Upper lobe of right lung (tissue), 1 donor: ENCODE measurements at regions not wholly inside any gene's neighbourhood (a gene's known extent, or its start where the extent isn't known, plus 50 kb on each side); places are given as distances from the start of the nearest gene placed in this dataset.

Source experiments
- ATAC-seq: fragments of 200-7000 bp; cut with Tn5 transposase; one replicate; pipeline ENCODE4 v1.9.1; 2020; ENCODE audit warnings: mild to moderate bottlenecking, moderate library complexity
- DNase-seq: peaks from one replicate; pipeline ENCODE4 v3.0.0-alpha.2; 2020
- H3K27ac ChIP-seq: fragments of 200-600 bp; one replicate; pipeline ENCODE4 v1.8.0; 2022
- H3K27me3 ChIP-seq: fragments of 200-600 bp; one replicate; pipeline ENCODE4 v1.8.0; 2022; ENCODE audit warnings: mild to moderate bottlenecking
- H3K36me3 ChIP-seq: fragments of 200-600 bp; one replicate; pipeline ENCODE4 v1.8.0; 2022
- H3K4me1 ChIP-seq: fragments of 200-600 bp; one replicate; pipeline ENCODE4 v1.8.0; 2022
- H3K4me3 ChIP-seq: fragments of 200-600 bp; one replicate; pipeline ENCODE4 v1.8.0; 2022; ENCODE audit warnings: mild to moderate bottlenecking
- H3K9me3 ChIP-seq: fragments of 200-600 bp; one replicate; pipeline ENCODE4 v1.8.0; 2022
- intact Hi-C: fragments of 100-400 bp; cut with DNase I; formaldehyde crosslinking; loops from one replicate; pipeline ENCODE4 v1.11.0; 2022
- TF ChIP-seq, protein P1 (sequence below): fragments of 200-600 bp; IDR thresholded peaks from one replicate; pipeline ENCODE4 v1.8.0; 2022; ENCODE audit warnings: antibody characterized with exemption
- donor health status: DM: no; HTN: yes; CAD: no; lungs with severe emphysema.

DNA sequence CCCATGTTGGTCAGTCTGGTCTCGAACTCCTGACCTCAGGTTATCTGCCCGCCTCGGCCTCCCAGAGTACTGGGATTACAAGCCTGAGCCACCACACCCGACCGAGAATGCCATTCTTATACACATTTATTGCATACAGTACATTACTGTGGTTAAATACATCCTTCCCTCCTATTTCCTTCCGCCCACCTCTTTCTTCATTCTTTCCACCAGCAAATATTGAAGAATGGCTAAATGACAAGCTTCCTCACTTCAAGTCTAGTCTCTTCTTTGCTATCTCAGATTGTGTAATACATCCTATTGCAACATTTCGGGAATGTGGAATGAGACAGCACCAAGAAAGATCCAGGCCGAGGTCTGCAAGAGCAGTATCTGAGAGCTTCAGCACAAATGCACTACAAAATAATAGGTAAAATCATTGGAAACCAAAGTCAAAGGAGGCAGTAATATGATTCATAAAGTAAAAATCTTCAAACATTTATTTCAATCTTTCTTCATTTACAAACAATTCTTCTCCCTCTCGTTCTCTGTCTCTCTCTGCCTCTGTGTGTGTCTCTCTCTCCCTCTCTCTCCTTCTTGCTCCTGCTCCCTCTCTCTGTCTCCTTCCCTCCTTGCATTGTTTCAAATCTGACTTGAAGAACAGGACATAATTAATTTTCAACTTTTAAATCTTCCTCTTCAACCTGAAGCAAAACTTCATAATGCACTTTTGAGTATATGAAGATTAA lies 94.7 kb upstream of the TGFBR2 start:
- intact Hi-C loops: no loop called here
- no peak for DNase-seq
- peak overlapping the region; percentile 28 for H3K27ac ChIP-seq

DNA sequence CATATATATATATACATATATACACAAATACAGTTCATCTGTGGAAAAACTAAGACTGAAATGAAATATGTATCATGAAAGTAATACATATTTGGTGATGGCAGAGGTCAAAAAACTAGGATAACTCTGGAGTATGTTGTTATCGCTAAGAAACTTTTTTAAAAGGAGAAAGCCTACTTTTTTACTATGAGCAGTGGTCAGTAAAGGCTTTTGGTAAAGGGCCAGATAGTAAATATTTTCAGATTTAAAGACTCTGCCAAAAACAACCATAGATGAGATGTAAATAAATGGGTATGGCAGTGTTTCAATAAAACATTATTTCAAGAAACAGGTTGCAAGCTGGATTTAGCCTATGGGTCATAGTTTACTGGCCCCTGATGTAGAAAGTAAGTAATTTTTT lies 93.8 kb upstream of the TGFBR2 start:
- TF ChIP-seq, protein P1, sequence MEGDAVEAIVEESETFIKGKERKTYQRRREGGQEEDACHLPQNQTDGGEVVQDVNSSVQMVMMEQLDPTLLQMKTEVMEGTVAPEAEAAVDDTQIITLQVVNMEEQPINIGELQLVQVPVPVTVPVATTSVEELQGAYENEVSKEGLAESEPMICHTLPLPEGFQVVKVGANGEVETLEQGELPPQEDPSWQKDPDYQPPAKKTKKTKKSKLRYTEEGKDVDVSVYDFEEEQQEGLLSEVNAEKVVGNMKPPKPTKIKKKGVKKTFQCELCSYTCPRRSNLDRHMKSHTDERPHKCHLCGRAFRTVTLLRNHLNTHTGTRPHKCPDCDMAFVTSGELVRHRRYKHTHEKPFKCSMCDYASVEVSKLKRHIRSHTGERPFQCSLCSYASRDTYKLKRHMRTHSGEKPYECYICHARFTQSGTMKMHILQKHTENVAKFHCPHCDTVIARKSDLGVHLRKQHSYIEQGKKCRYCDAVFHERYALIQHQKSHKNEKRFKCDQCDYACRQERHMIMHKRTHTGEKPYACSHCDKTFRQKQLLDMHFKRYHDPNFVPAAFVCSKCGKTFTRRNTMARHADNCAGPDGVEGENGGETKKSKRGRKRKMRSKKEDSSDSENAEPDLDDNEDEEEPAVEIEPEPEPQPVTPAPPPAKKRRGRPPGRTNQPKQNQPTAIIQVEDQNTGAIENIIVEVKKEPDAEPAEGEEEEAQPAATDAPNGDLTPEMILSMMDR: no peak
- Histone ChIP-seq H3K4me3 (no peak overlapping the region), H3K27ac (no peak overlapping the region), H3K4me1 (peaks cover 11% of the 10 kb centered on the region), H3K27me3 (no peaks in the 10 kb centered on the region), H3K36me3 (no peaks in the 10 kb centered on the region), H3K9me3 (no peaks in the 10 kb centered on the region)
- ATAC-seq (no peak), DNase-seq (no peak)
- intact Hi-C loops: no loop called here

More for the DNA sequence above, 94.7 kb upstream of the TGFBR2 start:
- no peaks in the 10 kb centered on the region for H3K27me3 ChIP-seq
- H3K9me3 ChIP-seq: no peaks in the 10 kb centered on the region
- no peaks in the 10 kb centered on the region for H3K36me3 ChIP-seq
- H3K4me3 ChIP-seq: no peak overlapping the region
- TF ChIP-seq, protein P1: no peak
- ATAC-seq: peak; percentile 71
- H3K4me1 ChIP-seq: peaks cover 9% of the 10 kb centered on the region

DNA sequence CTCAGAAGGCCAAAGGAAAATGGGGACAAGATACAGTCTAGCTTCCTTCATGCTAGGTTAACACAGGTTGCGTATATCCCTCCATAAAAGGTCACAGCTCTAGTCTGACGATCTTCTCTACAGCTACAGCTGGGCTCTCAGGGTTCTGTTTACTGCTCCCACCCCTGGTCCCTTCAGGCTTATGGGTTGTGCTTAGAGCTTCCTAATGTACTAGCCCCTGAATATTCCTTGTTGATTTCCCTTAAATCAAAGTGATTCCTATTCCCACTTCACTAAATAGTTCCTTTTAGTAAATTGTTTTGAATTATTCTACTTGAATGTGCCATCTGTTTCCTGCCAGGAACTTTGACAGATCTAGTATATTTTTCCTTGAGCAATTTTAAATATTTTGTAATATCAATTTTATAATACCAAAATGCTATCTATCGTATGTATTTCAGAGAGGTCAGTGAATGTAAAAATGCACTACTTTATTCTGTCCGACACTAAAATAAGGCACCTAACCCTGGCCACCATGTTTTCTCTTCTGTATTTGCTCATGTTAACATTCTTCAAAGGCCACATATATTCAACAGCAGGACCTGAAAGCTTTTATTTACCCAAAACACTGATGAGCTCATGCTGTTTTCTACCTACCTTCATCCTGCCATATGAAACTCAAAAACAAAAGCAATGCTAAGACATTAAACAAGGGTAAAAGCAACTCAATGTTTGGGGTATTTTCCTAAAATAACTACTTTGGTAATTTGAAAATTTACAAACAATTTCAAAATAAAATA lies 92.8 kb upstream of the TGFBR2 start:
- H3K27ac ChIP-seq: no peak overlapping the region
- intact Hi-C loops: no loop called here
- H3K36me3 ChIP-seq: no peaks in the 10 kb centered on the region
- no peak overlapping the region for H3K4me3 ChIP-seq
- TF ChIP-seq, protein P1: no peak
- no peak for ATAC-seq
- no peaks in the 10 kb centered on the region for H3K27me3 ChIP-seq
- no peak for DNase-seq
- H3K4me1 ChIP-seq: peaks cover 21% of the 10 kb centered on the region
- H3K9me3 ChIP-seq: no peaks in the 10 kb centered on the region

DNA sequence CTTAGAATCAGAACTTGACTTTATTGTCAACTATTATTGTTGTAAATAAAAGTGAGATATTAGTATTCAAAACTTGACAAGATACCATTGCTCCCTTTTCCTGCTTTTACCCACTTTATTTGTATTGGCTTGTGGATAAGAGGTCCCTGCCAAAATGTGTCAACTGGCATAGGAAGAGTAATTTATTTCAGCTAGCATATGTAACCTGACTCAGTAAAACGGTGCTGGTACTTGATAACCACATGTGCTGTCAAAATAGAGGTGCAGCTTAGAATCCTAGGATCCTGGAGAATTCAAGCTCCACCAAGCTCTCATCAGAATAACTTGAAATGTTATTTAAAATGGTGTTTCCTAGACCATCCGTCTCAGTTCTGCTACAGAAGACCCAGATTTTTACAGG lies 90.2 kb upstream of the TGFBR2 start:
- Histone ChIP-seq H3K27me3 (no peaks in the 10 kb centered on the region), H3K27ac (no peak overlapping the region), H3K9me3 (no peaks in the 10 kb centered on the region), H3K4me3 (no peak overlapping the region), H3K4me1 (peaks cover 45% of the 10 kb centered on the region), H3K36me3 (no peaks in the 10 kb centered on the region)
- DNase-seq (no peak), ATAC-seq (no peak)
- TF ChIP-seq, protein P1: no peak
- intact Hi-C loops: no loop called here

DNA sequence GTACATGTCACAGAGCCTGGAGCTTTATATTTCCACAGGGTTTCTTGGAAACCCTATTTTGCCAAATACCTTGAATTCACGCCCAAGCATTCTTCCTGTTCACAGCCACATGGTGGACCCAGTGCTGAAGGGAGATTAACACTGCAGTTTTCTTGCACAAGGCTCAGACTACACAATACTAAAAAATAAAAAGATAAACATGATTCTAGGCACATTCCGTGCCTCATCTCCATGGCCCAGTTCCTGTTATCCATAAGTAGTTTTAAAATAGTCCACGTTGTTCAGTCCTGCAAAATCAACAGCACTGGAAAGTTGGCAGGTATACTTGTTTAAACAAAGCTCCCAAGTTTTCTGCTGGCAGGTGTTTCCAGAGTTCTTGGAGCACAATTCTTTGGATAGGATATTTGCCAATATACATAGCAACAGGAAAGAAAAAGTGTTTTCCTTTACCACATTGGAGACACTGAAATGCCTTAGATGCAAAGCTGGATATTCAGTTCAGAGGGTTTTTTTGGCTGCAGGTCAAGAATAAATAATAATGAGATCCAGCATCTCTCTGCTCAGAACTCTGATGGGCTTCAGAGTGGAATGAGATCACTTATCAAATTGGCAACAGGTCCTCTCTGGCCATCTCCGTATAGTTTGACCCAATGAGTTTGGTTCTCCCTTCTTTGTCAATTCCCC lies 88.1 kb upstream of the TGFBR2 start:
- ATAC-seq (peak; percentile 94), DNase-seq (no peak)
- intact Hi-C loops: no loop called here

More for the DNA sequence above, 88.1 kb upstream of the TGFBR2 start:
- peak overlapping the region; percentile 78 for H3K27ac ChIP-seq
- no peaks in the 10 kb centered on the region for H3K27me3 ChIP-seq
- H3K36me3 ChIP-seq: no peaks in the 10 kb centered on the region
- H3K9me3 ChIP-seq: no peaks in the 10 kb centered on the region
- TF ChIP-seq, protein P1: peak; percentile 44
- H3K4me3 ChIP-seq: no peak overlapping the region
- peaks cover 39% of the 10 kb centered on the region for H3K4me1 ChIP-seq
